ENCODE measurements at regions not wholly inside any gene's neighbourhood (a gene's known extent, or its start where the extent isn't known, plus 50 kb on each side); places are given as distances from the start of the nearest gene placed in this dataset.

DNA sequence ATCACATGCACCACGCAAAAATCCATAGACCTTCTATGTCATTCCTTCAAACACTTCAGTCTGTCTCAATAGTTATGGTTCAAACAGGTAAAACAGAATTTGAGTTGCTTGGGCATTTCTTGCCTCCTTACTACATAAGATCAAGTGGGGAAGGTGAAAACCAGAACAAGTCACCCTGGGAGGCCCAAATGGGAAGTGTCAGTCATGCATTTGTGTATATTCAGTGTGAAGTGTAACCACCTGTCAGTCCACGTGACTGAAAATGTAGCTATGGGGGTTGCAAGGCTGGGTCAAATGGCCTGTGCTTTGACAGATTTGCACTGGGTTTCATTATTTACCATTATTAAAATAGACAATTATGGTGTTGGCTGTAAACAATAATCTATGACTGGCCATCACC lies 176.6 kb upstream of the VIPR2 start:
- H2AFZ ChIP-seq, result no peak overlapping the region
- Mint-ChIP-seq H3K9me3 (peaks cover 97% of the 10 kb centered on the region), H3K27me3 (ENCODE audit: insufficient read depth, low read depth, poor library complexity) (peaks cover 2% of the 10 kb centered on the region), H3K27ac (no peak overlapping the region), H3K4me3 (no peak overlapping the region), H3K36me3 (ENCODE audit: low read depth) (peaks cover 24% of the 10 kb centered on the region; the same call in 2 of the 3 replicates), H3K4me1 (no peaks in the 10 kb centered on the region)
- no peaks in the 10 kb centered on the region for H3K27me3 ChIP-seq (ENCODE audit: insufficient read depth)
- H3F3A ChIP-seq (replicated peaks; ENCODE audit: low read depth), result no peaks in the 10 kb centered on the region
- no peaks in the 10 kb centered on the region for H4K20me1 ChIP-seq (replicated peaks; ENCODE audit: insufficient read depth)
- no peak overlapping the region for H3K4me2 ChIP-seq
- H3K27ac ChIP-seq (ENCODE audit: low read depth), result no peak overlapping the region
- H3K79me2 ChIP-seq (replicated peaks; ENCODE audit: insufficient read depth), result no peaks in the 10 kb centered on the region
- no peak for TF ChIP-seq CREB1 (CRISPR knock-in tag; IDR thresholded peaks at IDR 0.05; ENCODE audit: low read depth)
- TF ChIP-seq JUNB (IDR thresholded peaks at IDR 0.05; ENCODE audit: unreplicated experiment), result no peak
- TF ChIP-seq, protein P1, sequence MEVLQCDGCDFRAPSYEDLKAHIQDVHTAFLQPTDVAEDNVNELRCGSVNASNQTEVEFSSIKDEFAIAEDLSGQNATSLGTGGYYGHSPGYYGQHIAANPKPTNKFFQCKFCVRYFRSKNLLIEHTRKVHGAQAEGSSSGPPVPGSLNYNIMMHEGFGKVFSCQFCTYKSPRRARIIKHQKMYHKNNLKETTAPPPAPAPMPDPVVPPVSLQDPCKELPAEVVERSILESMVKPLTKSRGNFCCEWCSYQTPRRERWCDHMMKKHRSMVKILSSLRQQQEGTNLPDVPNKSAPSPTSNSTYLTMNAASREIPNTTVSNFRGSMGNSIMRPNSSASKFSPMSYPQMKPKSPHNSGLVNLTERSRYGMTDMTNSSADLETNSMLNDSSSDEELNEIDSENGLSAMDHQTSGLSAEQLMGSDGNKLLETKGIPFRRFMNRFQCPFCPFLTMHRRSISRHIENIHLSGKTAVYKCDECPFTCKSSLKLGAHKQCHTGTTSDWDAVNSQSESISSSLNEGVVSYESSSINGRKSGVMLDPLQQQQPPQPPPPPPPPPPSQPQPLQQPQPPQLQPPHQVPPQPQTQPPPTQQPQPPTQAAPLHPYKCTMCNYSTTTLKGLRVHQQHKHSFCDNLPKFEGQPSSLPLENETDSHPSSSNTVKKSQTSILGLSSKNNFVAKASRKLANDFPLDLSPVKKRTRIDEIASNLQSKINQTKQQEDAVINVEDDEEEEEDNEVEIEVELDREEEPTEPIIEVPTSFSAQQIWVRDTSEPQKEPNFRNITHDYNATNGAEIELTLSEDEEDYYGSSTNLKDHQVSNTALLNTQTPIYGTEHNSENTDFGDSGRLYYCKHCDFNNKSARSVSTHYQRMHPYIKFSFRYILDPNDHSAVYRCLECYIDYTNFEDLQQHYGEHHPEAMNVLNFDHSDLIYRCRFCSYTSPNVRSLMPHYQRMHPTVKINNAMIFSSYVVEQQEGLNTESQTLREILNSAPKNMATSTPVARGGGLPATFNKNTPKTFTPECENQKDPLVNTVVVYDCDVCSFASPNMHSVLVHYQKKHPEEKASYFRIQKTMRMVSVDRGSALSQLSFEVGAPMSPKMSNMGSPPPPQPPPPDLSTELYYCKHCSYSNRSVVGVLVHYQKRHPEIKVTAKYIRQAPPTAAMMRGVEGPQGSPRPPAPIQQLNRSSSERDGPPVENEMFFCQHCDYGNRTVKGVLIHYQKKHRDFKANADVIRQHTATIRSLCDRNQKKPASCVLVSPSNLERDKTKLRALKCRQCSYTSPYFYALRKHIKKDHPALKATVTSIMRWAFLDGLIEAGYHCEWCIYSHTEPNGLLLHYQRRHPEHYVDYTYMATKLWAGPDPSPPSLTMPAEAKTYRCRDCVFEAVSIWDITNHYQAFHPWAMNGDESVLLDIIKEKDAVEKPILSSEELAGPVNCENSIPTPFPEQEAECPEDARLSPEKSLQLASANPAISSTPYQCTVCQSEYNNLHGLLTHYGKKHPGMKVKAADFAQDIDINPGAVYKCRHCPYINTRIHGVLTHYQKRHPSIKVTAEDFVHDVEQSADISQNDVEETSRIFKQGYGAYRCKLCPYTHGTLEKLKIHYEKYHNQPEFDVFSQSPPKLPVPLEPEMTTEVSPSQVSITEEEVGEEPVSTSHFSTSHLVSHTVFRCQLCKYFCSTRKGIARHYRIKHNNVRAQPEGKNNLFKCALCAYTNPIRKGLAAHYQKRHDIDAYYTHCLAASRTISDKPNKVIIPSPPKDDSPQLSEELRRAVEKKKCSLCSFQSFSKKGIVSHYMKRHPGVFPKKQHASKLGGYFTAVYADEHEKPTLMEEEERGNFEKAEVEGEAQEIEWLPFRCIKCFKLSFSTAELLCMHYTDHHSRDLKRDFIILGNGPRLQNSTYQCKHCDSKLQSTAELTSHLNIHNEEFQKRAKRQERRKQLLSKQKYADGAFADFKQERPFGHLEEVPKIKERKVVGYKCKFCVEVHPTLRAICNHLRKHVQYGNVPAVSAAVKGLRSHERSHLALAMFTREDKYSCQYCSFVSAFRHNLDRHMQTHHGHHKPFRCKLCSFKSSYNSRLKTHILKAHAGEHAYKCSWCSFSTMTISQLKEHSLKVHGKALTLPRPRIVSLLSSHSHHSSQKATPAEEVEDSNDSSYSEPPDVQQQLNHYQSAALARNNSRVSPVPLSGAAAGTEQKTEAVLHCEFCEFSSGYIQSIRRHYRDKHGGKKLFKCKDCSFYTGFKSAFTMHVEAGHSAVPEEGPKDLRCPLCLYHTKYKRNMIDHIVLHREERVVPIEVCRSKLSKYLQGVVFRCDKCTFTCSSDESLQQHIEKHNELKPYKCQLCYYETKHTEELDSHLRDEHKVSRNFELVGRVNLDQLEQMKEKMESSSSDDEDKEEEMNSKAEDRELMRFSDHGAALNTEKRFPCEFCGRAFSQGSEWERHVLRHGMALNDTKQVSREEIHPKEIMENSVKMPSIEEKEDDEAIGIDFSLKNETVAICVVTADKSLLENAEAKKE (CRISPR knock-in tag; IDR thresholded peaks at IDR 0.05), result no peak
- no peak for TF ChIP-seq ZNF331 (CRISPR knock-in tag; IDR thresholded peaks at IDR 0.05; ENCODE audit: low read depth)
- no peak for TF ChIP-seq EZH2phosphoT487 (IDR thresholded peaks at IDR 0.05; ENCODE audit: unreplicated experiment)
- no peak for TF ChIP-seq NANOG (IDR thresholded peaks at IDR 0.05; ENCODE audit: borderline replicate concordance)
- 0 out of 2 replicates have a peak, but pooled peaks cover 3% of the 10 kb centered on the region for H3K36me3 ChIP-seq (ENCODE audit: insufficient read depth)
- H3K4me1 ChIP-seq (ENCODE audit: insufficient read depth), result no peaks in the 10 kb centered on the region
- DNase-seq (ENCODE audit: low spot score) (no peak), ATAC-seq (no peak)
- H3K4me3 ChIP-seq, result no peak overlapping the region
- H3K9me2 ChIP-seq (ENCODE audit: insufficient read depth), result no peaks in the 10 kb centered on the region

All from GM23338 (cell line).